Neural cell (in vitro differentiated cells): ENCODE measurements at regions not wholly inside any gene's neighbourhood (a gene's known extent, or its start where the extent isn't known, plus 50 kb on each side); places are given as distances from the start of the nearest gene placed in this dataset.

Experiments used
- H2AFZ ChIP-seq: fragments of 200-600, 300-800 bp; sonication (generic), shearing (Covaris generic); 2 replicates; pipeline ENCODE4 v1.6.0; 2014; ENCODE audit warnings: low read depth, mild to moderate bottlenecking, antibody characterized with exemption, low read length, moderate library complexity
- H3F3A ChIP-seq: fragments of 200-600 bp; shearing (Covaris generic); 2 replicates; pipeline ENCODE4 v1.6.1; 2016; ENCODE audit warnings: mild to moderate bottlenecking, moderate library complexity, mixed read lengths, antibody characterized with exemption, low read length; ENCODE audit not compliant: insufficient read depth, poor library complexity, severe bottlenecking
- H3K27ac ChIP-seq: fragments of 200-600, 300-800 bp; sonication (generic), shearing (Covaris generic); 2 replicates; pipeline ENCODE4 v1.5.1; 2014; ENCODE audit warnings: mild to moderate bottlenecking, low read length, moderate library complexity
- H3K27me3 ChIP-seq: fragments of 300-800, 200-600 bp; sonication (generic), shearing (Covaris generic); 2 replicates; pipeline ENCODE4 v1.6.0; 2014; ENCODE audit warnings: mild to moderate bottlenecking, low read depth, low read length, moderate library complexity; ENCODE audit not compliant: insufficient read depth
- H3K36me3 ChIP-seq: fragments of 300-800, 200-600 bp; sonication (generic), shearing (Covaris generic); 2 replicates; pipeline ENCODE4 v1.5.1; 2014; ENCODE audit warnings: mild to moderate bottlenecking, antibody characterized with exemption, low read length, moderate library complexity; ENCODE audit not compliant: insufficient read depth
- H3K4me2 ChIP-seq: fragments of 300-800, 200-600 bp; sonication (generic), shearing (Covaris generic); 2 replicates; pipeline ENCODE4 v1.6.0; 2014; ENCODE audit warnings: mild to moderate bottlenecking, low read length
- H3K4me3 ChIP-seq: fragments of 300-800, 200-600 bp; sonication (generic), shearing (Covaris generic); 2 replicates; pipeline ENCODE4 v1.5.1; 2014; ENCODE audit warnings: mild to moderate bottlenecking, low read length, moderate library complexity
- H3K79me2 ChIP-seq: fragments of 200-600 bp; shearing (Covaris generic); replicated peaks from 2 replicates; pipeline ENCODE4 v1.6.0; 2014; ENCODE audit warnings: mild to moderate bottlenecking, low read length, moderate library complexity; ENCODE audit not compliant: insufficient read depth
- H3K9ac ChIP-seq: fragments of 300-800, 200-600 bp; sonication (generic), shearing (Covaris generic); 2 replicates; pipeline ENCODE4 v1.6.1; 2016; ENCODE audit warnings: mild to moderate bottlenecking, low read length, mixed read lengths
- H3K9me2 ChIP-seq: fragments of 200-600 bp; shearing (Covaris generic); 2 replicates; pipeline ENCODE4 v1.6.1; 2016; ENCODE audit warnings: mild to moderate bottlenecking, low read length, mixed read lengths; ENCODE audit not compliant: insufficient read depth
- H3K9me3 ChIP-seq: fragments of 200-600, 300-800 bp; sonication (generic), shearing (Covaris generic); 2 replicates; pipeline ENCODE4 v1.6.1; 2016; ENCODE audit warnings: mild to moderate bottlenecking, mixed run types, low read length, moderate library complexity, mixed read lengths
- H4K20me1 ChIP-seq: fragments of 200-600 bp; shearing (Covaris generic); 2 replicates; pipeline ENCODE4 v1.6.1; 2016; ENCODE audit warnings: mild to moderate bottlenecking, mixed run types; ENCODE audit not compliant: insufficient read depth
- CTCF ChIP-seq: fragments of 450-650 bp; IDR thresholded peaks from 2 replicates; pipeline ENCODE4 v1.5.1; 2014; ENCODE audit warnings: antibody characterized with exemption, mild to moderate bottlenecking, moderate library complexity; ENCODE audit not compliant: poor library complexity, severe bottlenecking
- EP300 ChIP-seq: fragments of 450-650 bp; conservative IDR thresholded peaks from 2 replicates; pipeline ENCODE4 v1.6.1; 2014; ENCODE audit warnings: antibody characterized with exemption, mild to moderate bottlenecking, moderate library complexity; ENCODE audit not compliant: poor library complexity, severe bottlenecking
- EZH2 ChIP-seq: fragments of 200-600, 300-800 bp; shearing (Covaris generic), sonication (generic); IDR thresholded peaks from 2 replicates; pipeline ENCODE4 v1.6.1; 2014; ENCODE audit warnings: antibody characterized with exemption, low read length, borderline replicate concordance, mild to moderate bottlenecking; ENCODE audit not compliant: insufficient read depth, poor library complexity, severe bottlenecking
- MXI1 ChIP-seq: fragments of 450-650 bp; conservative IDR thresholded peaks from 2 replicates; pipeline ENCODE4 v1.6.1; 2014; ENCODE audit warnings: antibody characterized with exemption, mild to moderate bottlenecking; ENCODE audit not compliant: poor library complexity, severe bottlenecking
- POLR2AphosphoS5 ChIP-seq: IDR thresholded peaks from 2 replicates; pipeline ENCODE4 v1.6.1; 2012
- RAD21 ChIP-seq: fragments of 450-650 bp; conservative IDR thresholded peaks from 2 replicates; pipeline ENCODE4 v1.6.1; 2014; ENCODE audit warnings: antibody characterized with exemption, mild to moderate bottlenecking, moderate library complexity
- REST ChIP-seq: IDR thresholded peaks from 2 replicates; pipeline ENCODE4 v1.6.1; 2012; ENCODE audit warnings: borderline replicate concordance
- SMC3 ChIP-seq: fragments of 450-650 bp; conservative IDR thresholded peaks from 2 replicates; pipeline ENCODE4 v1.6.1; 2014; ENCODE audit warnings: antibody characterized with exemption, mild to moderate bottlenecking, moderate library complexity; ENCODE audit not compliant: poor library complexity
- TAF1 ChIP-seq: IDR thresholded peaks from 2 replicates; pipeline ENCODE4 v1.6.1; 2012; ENCODE audit warnings: low read depth

- Histone ChIP-seq H3K4me3 (no peak overlapping the region), H3K9ac (no peak overlapping the region), H3F3A (no peaks in the 10 kb centered on the region), H3K79me2 (no peaks in the 10 kb centered on the region), H3K27me3 (no peaks in the 10 kb centered on the region), H2AFZ (no peak overlapping the region), H3K36me3 (no peaks in the 10 kb centered on the region), H3K27ac (no peak overlapping the region), H3K4me2 (no peak overlapping the region), H4K20me1 (no peaks in the 10 kb centered on the region), H3K9me3 (no peaks in the 10 kb centered on the region), H3K9me2 (no peaks in the 10 kb centered on the region)
- no peak for TF ChIP-seq EP300
- TF ChIP-seq POLR2AphosphoS5 = no peak
- no peak for TF ChIP-seq MXI1
- no peak for TF ChIP-seq EZH2
- TF ChIP-seq RAD21 = no peak
- no peak for TF ChIP-seq REST
- no peak for TF ChIP-seq SMC3
- no peak for TF ChIP-seq TAF1
- TF ChIP-seq CTCF = no peak
These were observed 302.1 kb upstream of the STT3B start for GRCh38 chr3:31230425-31231223.

GRCh38 chr3:31232055-31233025, 300.4 kb upstream of the STT3B start:
- Histone ChIP-seq H3K27ac (no peak overlapping the region), H3K27me3 (no peaks in the 10 kb centered on the region), H3F3A (no peaks in the 10 kb centered on the region), H2AFZ (no peak overlapping the region), H3K9ac (no peak overlapping the region), H3K79me2 (no peaks in the 10 kb centered on the region), H3K9me2 (no peaks in the 10 kb centered on the region), H3K36me3 (no peaks in the 10 kb centered on the region), H3K4me3 (no peak overlapping the region), H3K4me2 (no peak overlapping the region), H4K20me1 (no peaks in the 10 kb centered on the region), H3K9me3 (no peaks in the 10 kb centered on the region)
- TF ChIP-seq TAF1 = no peak
- TF ChIP-seq REST = no peak
- TF ChIP-seq RAD21 = no peak
- TF ChIP-seq MXI1 = no peak
- TF ChIP-seq SMC3 = no peak
- no peak for TF ChIP-seq EP300
- no peak for TF ChIP-seq CTCF
- no peak for TF ChIP-seq POLR2AphosphoS5
- TF ChIP-seq EZH2 = no peak
